Nephron progenitor cell (in vitro differentiated cells): ENCODE measurements at regions not wholly inside any gene's neighbourhood (a gene's known extent, or its start where the extent isn't known, plus 50 kb on each side); places are given as distances from the start of the nearest gene placed in this dataset.

Experiments
- DNase-seq: peaks from one replicate; pipeline ENCODE4 v3.0.0; 2021
- H3K27ac Mint-ChIP-seq: 2 replicates; pipeline ENCODE4 v1.8.0; 2021; ENCODE audit warnings: mild to moderate bottlenecking, moderate library complexity, mixed read lengths
- H3K27me3 Mint-ChIP-seq: 2 replicates; pipeline ENCODE4 v1.8.0; 2021; ENCODE audit warnings: mild to moderate bottlenecking, low read depth, mixed read lengths; ENCODE audit not compliant: poor library complexity
- H3K36me3 Mint-ChIP-seq: 2 replicates; pipeline ENCODE4 v1.8.0; 2021; ENCODE audit warnings: low read depth, mixed read lengths
- H3K4me1 Mint-ChIP-seq: 2 replicates; pipeline ENCODE4 v1.8.0; 2021; ENCODE audit warnings: mixed read lengths
- H3K4me3 Mint-ChIP-seq: 2 replicates; pipeline ENCODE4 v1.8.0; 2021; ENCODE audit warnings: mild to moderate bottlenecking, moderate library complexity, mixed read lengths
- H3K9me3 Mint-ChIP-seq: 2 replicates; pipeline ENCODE4 v1.8.0; 2021; ENCODE audit warnings: mild to moderate bottlenecking, moderate library complexity, mixed read lengths
- CTCF ChIP-seq: fragments of 200-600 bp; sonication (generic); IDR thresholded peaks from 2 replicates; pipeline ENCODE4 v1.5.0; 2021; ENCODE audit warnings: antibody characterized with exemption

DNA sequence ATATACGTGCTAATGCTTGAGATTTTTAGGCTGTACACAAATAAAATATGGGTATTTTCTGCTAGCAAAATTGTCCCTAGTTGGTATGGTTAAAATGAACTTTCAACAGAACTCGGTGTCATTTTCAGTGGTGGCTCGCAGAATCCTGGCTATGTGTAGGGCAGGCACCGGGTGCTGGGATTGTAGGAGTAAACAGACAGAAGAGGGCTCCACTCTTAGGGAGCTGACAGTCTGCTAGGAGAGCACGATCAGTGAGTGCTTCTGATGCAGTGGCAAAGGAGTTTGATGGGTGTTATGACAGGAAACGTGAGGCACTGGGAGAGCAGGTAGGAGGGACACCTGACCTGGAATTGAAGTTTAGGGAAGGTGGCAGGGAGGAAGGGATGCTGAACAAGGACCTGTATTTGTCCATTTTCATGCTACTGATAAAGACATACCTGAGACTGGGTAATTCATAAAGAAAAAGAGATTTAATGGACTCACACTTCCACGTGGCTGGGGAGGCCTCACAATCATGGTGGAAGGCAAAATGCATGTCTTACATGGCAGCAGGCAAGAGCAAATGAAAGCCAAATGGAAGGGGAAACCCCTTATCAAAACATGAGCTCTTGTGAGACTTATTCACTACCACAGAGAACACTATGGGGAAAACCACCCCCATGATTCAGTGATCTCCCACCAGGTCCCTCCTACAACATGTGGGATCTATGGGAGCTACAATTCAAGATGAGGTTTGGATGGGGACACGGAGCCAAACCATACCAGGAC is 105.4 kb upstream of the LCLAT1 start:
- Mint-ChIP-seq H3K4me1 (peaks cover 22% of the 10 kb centered on the region), H3K27ac (no peak overlapping the region), H3K9me3 (peaks cover 29% of the 10 kb centered on the region), H3K27me3 (peaks cover 5% of the 10 kb centered on the region), H3K36me3 (peaks cover 6% of the 10 kb centered on the region), H3K4me3 (no peak overlapping the region)
- no peak for DNase-seq
- no peak for TF ChIP-seq CTCF

DNA sequence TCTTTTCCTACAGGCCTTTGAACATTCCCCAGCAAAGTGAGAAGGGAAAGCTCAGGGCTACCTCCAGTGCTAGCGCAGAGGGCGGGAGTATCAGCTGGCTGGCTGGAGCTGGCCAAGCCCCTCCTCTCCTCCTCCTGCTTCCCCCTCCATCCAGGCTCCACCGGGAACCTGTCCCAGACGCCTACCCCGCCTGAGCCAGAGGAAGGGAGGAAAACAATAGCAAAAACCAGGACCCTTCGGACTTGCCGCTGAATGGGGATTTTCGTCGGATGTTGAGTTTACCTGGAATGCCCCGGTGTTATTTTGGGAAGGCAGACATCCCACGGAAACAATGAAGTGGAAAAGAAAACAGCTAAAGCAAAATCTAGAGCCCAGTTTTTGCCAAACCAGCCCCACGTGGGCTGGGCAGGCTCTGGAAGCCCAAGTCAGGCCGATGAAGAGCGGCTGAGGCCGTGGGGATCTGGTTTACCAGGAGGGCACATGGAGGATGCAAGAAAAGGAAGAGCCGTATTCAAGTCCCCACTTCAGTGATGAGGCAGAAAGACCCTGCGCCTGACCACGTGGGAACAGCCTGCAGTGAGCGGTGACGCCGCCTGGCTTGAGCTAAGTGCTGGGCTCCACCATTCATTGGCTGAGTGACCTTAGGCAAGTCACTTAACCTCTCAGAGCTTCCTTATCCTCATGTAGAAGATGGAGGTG is 100.4 kb upstream of the LCLAT1 start:
- Mint-ChIP-seq H3K36me3 (peaks cover 6% of the 10 kb centered on the region), H3K9me3 (peaks cover 27% of the 10 kb centered on the region), H3K27ac (no peak overlapping the region), H3K4me1 (peaks cover 23% of the 10 kb centered on the region), H3K27me3 (peaks cover 14% of the 10 kb centered on the region), H3K4me3 (peak overlapping the region; percentile 62)
- no peak for TF ChIP-seq CTCF
- DNase-seq, result peak; percentile 30

GRCh38 chr2:30348825-30349224 is 98.2 kb upstream of the LCLAT1 start:
- Mint-ChIP-seq H3K27ac (no peak overlapping the region), H3K4me1 (peaks cover 23% of the 10 kb centered on the region), H3K36me3 (no peaks in the 10 kb centered on the region), H3K27me3 (peaks cover 14% of the 10 kb centered on the region), H3K9me3 (peaks cover 6% of the 10 kb centered on the region), H3K4me3 (no peak overlapping the region)
- no peak for DNase-seq
- TF ChIP-seq CTCF, result no peak

DNA sequence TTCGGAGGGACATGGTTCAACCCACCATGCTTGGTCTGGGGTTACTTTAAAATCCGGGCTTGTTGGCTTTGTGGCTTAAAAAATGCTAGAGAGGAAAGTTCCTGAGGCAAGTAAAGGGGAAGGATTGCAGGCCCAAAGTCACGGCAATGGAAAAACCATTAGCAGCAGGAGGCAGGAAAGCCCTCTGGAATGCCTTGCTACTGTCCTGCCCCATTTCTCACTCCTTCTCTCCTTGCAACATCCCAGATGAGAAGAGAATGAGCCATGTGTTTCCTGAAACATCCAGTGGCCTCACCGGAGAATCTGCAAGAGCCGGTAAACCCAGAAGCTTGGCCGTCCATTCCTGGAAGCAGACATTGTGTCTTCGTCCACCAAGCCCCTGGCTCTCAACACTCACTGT is 97.4 kb upstream of the LCLAT1 start:
- Mint-ChIP-seq H3K4me3 (no peak overlapping the region), H3K36me3 (no peaks in the 10 kb centered on the region), H3K9me3 (no peaks in the 10 kb centered on the region), H3K4me1 (peaks cover 23% of the 10 kb centered on the region), H3K27ac (no peak overlapping the region), H3K27me3 (peaks cover 14% of the 10 kb centered on the region)
- TF ChIP-seq CTCF, result no peak
- DNase-seq, result no peak

GRCh38 chr2:30351116-30351515 is 95.9 kb upstream of the LCLAT1 start:
- H3K4me1 Mint-ChIP-seq, result peaks cover 21% of the 10 kb centered on the region
- TF ChIP-seq CTCF, result no peak
- H3K4me3 Mint-ChIP-seq, result no peak overlapping the region
- H3K36me3 Mint-ChIP-seq, result no peaks in the 10 kb centered on the region
- H3K27ac Mint-ChIP-seq, result no peak overlapping the region
- DNase-seq, result no peak
- H3K27me3 Mint-ChIP-seq, result peaks cover 14% of the 10 kb centered on the region
- no peaks in the 10 kb centered on the region for H3K9me3 Mint-ChIP-seq
